GM04503 (cell line): ENCODE measurements at regions not wholly inside any gene's neighbourhood (a gene's known extent, or its start where the extent isn't known, plus 50 kb on each side); places are given as distances from the start of the nearest gene placed in this dataset.

Experiments
- DNase-seq: peaks from one replicate; pipeline ENCODE4 v3.0.0-alpha.2; 2012; ENCODE audit warnings: low read depth

- no peak for DNase-seq
These were observed 126.4 kb upstream of the HAAO start for GRCh38 chr2:42918671-42919318.

GRCh38 chr2:42918041-42918440 lies 125.7 kb upstream of the HAAO start:
- DNase-seq: no peak

GRCh38 chr2:42917425-42917927 lies 125.1 kb upstream of the HAAO start:
- DNase-seq: peak; percentile 82

GRCh38 chr2:42916324-42916723 lies 123.9 kb upstream of the HAAO start:
- DNase-seq: no peak

GRCh38 chr2:42914860-42915259 lies 122.5 kb upstream of the HAAO start:
- DNase-seq: no peak

- no peak for DNase-seq
These were observed 121.9 kb upstream of the HAAO start for GRCh38 chr2:42914314-42914713.

GRCh38 chr2:42913280-42913878 lies 121.0 kb upstream of the HAAO start:
- DNase-seq: no peak

GRCh38 chr2:42910645-42911405 lies 118.4 kb upstream of the HAAO start:
- DNase-seq: no peak

GRCh38 chr2:42909966-42910365 lies 117.6 kb upstream of the HAAO start:
- no peak for DNase-seq

GRCh38 chr2:42908518-42909200 lies 116.3 kb upstream of the HAAO start:
- DNase-seq: no peak

GRCh38 chr2:42907835-42908234 lies 115.5 kb upstream of the HAAO start:
- no peak for DNase-seq

GRCh38 chr2:42906557-42907411 lies 114.4 kb upstream of the HAAO start:
- DNase-seq: peak; percentile 68

GRCh38 chr2:42906111-42906556 lies 113.8 kb upstream of the HAAO start:
- no peak for DNase-seq

GRCh38 chr2:42905341-42906110 lies 113.1 kb upstream of the HAAO start:
- DNase-seq: no peak

- DNase-seq: no peak
These were observed 112.1 kb upstream of the HAAO start for GRCh38 chr2:42904576-42904876.

- DNase-seq: no peak
These were observed 111.6 kb upstream of the HAAO start for GRCh38 chr2:42903821-42904575.

- no peak for DNase-seq
These were observed 110.7 kb upstream of the HAAO start for GRCh38 chr2:42902939-42903709.

- DNase-seq: no peak
These were observed 108.8 kb upstream of the HAAO start for GRCh38 chr2:42901076-42901640.

GRCh38 chr2:42900289-42900891 lies 108.0 kb upstream of the HAAO start:
- DNase-seq: no peak
